Transverse colon (tissue), 4 donors: ENCODE measurements at regions not wholly inside any gene's neighbourhood (a gene's known extent, or its start where the extent isn't known, plus 50 kb on each side); places are given as distances from the start of the nearest gene placed in this dataset.
A peak's percentile ranks its signal among the peaks of the same experiment; 100 is the strongest.

Experiments
- DNase-seq: peaks from one replicate; pipeline ENCODE4 v3.0.0-alpha.2; 2019
- H3K27ac ChIP-seq, 4 donors: fragments of 200-600 bp; sonication (generic); 2 replicates each; pipeline ENCODE4 v1.5.1; 2016 to 2018; ENCODE audit warnings: inconsistent platforms in 4 of 4
- H3K27me3 ChIP-seq: fragments of 200-600 bp; sonication (generic); 2 replicates; pipeline ENCODE4 v1.5.1; 2017; ENCODE audit warnings: inconsistent platforms
- H3K36me3 ChIP-seq, 4 donors: fragments of 200-600 bp; sonication (generic); 2 replicates each; pipeline ENCODE4 v1.5.1; 2017 to 2019; ENCODE audit warnings: inconsistent platforms in 4 of 4
- H3K4me1 ChIP-seq, 4 donors: fragments of 200-600 bp; sonication (generic); 2 replicates each; pipeline ENCODE4 v1.5.1; 2017 to 2020; ENCODE audit warnings: inconsistent platforms in 4 of 4
- H3K4me3 ChIP-seq, 4 donors: fragments of 200-600 bp; sonication (generic); 1 replicate in 1 of 4; 2 replicates in 3 of 4; pipeline versions ENCODE4 v1.5.1 to v1.6.1; 2017 to 2019; ENCODE audit warnings: inconsistent platforms in 4 of 4
- H3K9me3 ChIP-seq, 2 donors: fragments of 200-600 bp; sonication (generic); 2 replicates each; pipeline ENCODE4 v1.5.1; 2017 to 2019; ENCODE audit warnings: inconsistent platforms in 2 of 2
- EP300 ChIP-seq: sonication (generic); formaldehyde crosslinking; IDR thresholded peaks from one replicate; pipeline ENCODE4 v1.6.1; 2017; ENCODE audit warnings: antibody characterized with exemption, low read depth
- POLR2A ChIP-seq: fragments of 450-650 bp; IDR thresholded peaks from one replicate; pipeline ENCODE4 v1.6.1; 2016; ENCODE audit warnings: antibody characterized with exemption, mild to moderate bottlenecking, moderate library complexity
- POLR2AphosphoS5 ChIP-seq, 3 donors: sonication (generic); formaldehyde crosslinking; IDR thresholded peaks; one replicate each; pipeline ENCODE4 v1.6.1; 2016; ENCODE audit warnings: antibody characterized with exemption in 3 of 3
- WGBS, 2 donors: methylation state at CpG; one replicate each; pipeline ENCODE4 v1.1.5; 2018; ENCODE audit warnings: low coverage in 1 of 2; 5-methylcytosine and 5-hydroxymethylcytosine counted together
- in situ Hi-C, 4 donors: fragments of 200-750 bp; cut with MboI; loops; one replicate each; pipeline versions ENCODE4 v1.15.0 to v1.15.1; 2017; ENCODE audit warnings: low sequenced_read_pairs in 3 of 4, low pct_ligation_motif_present in 1 of 4, low pct_unique_long_range_greater_than_20kb in 1 of 4
- intact Hi-C: fragments of 100-400 bp; cut with DNase I; formaldehyde crosslinking; loops from one replicate; pipeline ENCODE4 v1.15.1; 2023; ENCODE audit warnings: low total_unique reads
- TF ChIP-seq, protein P1 (sequence below), 5 experiments: fragments of 200-600 bp in 3 of 5; fragments of 450-650 bp in 2 of 5; sonication (generic) in 3 of 5; IDR thresholded peaks; 1 replicate in 2 of 5; 2 replicates in 3 of 5; pipeline ENCODE4 v1.5.1; 2016 to 2017; ENCODE audit warnings: antibody characterized with exemption in 5 of 5, inconsistent platforms in 3 of 5, mild to moderate bottlenecking in 2 of 5, moderate library complexity in 1 of 5

- no peaks in the 10 kb centered on the region for H3K27me3 ChIP-seq
- H3K36me3 ChIP-seq, result no peaks in the 10 kb centered on the region
- intact Hi-C loops (no loop called here), in situ Hi-C loops (loop anchor here in 1 of 4 donors (25.0 kb wide), 1 partner anchor 349 kb away; the partner anchor contains the start of gene LHFPL6)
- peak; percentile 9 for DNase-seq
- H3K27ac ChIP-seq, result no peak overlapping the region
- H3K9me3 ChIP-seq, result no peaks in the 10 kb centered on the region
- TF ChIP-seq EP300 (no peak), POLR2A (no peak), POLR2AphosphoS5 (IDR thresholded peaks at IDR 0.05) (no peak)
- TF ChIP-seq, protein P1, sequence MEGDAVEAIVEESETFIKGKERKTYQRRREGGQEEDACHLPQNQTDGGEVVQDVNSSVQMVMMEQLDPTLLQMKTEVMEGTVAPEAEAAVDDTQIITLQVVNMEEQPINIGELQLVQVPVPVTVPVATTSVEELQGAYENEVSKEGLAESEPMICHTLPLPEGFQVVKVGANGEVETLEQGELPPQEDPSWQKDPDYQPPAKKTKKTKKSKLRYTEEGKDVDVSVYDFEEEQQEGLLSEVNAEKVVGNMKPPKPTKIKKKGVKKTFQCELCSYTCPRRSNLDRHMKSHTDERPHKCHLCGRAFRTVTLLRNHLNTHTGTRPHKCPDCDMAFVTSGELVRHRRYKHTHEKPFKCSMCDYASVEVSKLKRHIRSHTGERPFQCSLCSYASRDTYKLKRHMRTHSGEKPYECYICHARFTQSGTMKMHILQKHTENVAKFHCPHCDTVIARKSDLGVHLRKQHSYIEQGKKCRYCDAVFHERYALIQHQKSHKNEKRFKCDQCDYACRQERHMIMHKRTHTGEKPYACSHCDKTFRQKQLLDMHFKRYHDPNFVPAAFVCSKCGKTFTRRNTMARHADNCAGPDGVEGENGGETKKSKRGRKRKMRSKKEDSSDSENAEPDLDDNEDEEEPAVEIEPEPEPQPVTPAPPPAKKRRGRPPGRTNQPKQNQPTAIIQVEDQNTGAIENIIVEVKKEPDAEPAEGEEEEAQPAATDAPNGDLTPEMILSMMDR (IDR thresholded peaks at IDR 0.05), result peak; percentile 45 to 61 (median 51)
- peaks cover 0 to 7% (median 0%) of the 10 kb centered on the region in 4 donors for H3K4me1 ChIP-seq
- WGBS, 2 donors, result 9 to 11% methylated on average over 1 of the region's 1 CpG
- no peak overlapping the region for H3K4me3 ChIP-seq
Observed at GRCh38 chr13:39263033-39263432, 224.8 kb downstream of the NHLRC3 start.

DNA sequence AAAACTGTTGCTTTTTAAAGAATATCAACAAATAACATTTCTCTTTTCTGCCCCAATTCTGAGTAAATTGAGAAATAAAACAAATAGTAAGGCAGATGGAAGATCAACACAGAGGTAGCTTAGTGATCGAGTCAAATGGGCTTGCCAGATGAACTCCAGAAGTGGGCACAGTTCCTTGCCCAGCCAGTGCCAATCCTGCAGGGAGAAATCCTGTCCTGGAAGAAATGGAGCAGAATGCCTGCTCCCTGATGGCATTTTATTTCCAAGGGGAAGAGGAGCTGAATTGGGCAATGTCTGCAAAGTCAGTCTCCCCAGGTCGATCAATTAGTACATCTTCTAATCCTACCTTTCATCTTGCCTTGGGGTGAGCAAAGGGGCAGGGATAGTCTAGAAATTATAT is 225.3 kb downstream of the NHLRC3 start:
- peaks cover 0 to 7% (median 0%) of the 10 kb centered on the region in 4 donors for H3K4me1 ChIP-seq
- no peak for TF ChIP-seq POLR2AphosphoS5 (IDR thresholded peaks at IDR 0.05)
- no peak for TF ChIP-seq EP300
- TF ChIP-seq, protein P1 (IDR thresholded peaks at IDR 0.05), result no peak
- TF ChIP-seq POLR2A, result no peak
- no peak overlapping the region for H3K27ac ChIP-seq
- 42 to 49% methylated on average over 2 of the region's 2 CpGs for WGBS, 2 donors
- no peaks in the 10 kb centered on the region for H3K9me3 ChIP-seq
- H3K36me3 ChIP-seq, result no peaks in the 10 kb centered on the region
- no peak for DNase-seq
- intact Hi-C loops, result no loop called here
- H3K4me3 ChIP-seq, result no peak overlapping the region
- in situ Hi-C loops, result loop anchor here in 1 of 4 donors (25.0 kb wide), 1 partner anchor 349 kb away; the partner anchor contains the start of gene LHFPL6
- H3K27me3 ChIP-seq, result no peaks in the 10 kb centered on the region

DNA sequence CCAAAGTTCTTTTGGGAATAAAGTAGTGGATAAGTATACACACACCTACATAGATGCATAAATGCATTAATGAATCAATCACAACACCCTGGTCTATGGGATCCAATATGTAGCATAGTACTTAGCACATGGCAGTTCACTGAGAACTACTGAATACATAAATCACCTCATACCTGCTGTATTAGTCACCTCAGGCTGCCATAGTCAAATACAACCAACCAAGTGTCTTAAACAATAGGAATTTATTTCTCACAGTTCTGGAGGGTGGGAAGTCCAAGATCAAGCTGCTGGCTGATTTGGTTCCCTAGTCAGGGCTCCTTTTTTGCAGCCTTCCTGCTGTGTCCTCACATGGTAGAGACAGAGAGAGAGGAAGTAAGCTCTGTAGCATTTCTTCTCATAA is 228.2 kb downstream of the NHLRC3 start:
- TF ChIP-seq EP300, result no peak
- TF ChIP-seq POLR2AphosphoS5 (IDR thresholded peaks at IDR 0.05), result no peak
- TF ChIP-seq POLR2A, result no peak
- TF ChIP-seq, protein P1 (IDR thresholded peaks at IDR 0.05), result no peak
- in situ Hi-C loops, result loop anchor here in 1 of 4 donors (25.0 kb wide), 1 partner anchor 346 kb away; the partner anchor contains the start of gene LHFPL6
- Histone ChIP-seq H3K4me1 (peaks cover 0 to 7% (median 0%) of the 10 kb centered on the region in 4 donors), H3K36me3 (no peaks in the 10 kb centered on the region), H3K27ac (no peak overlapping the region), H3K4me3 (no peak overlapping the region), H3K9me3 (no peaks in the 10 kb centered on the region), H3K27me3 (no peaks in the 10 kb centered on the region)
- intact Hi-C loops, result no loop called here
- DNase-seq, result no peak

GRCh38 chr13:39268398-39268797 is 230.1 kb downstream of the NHLRC3 start:
- H3K36me3 ChIP-seq, result no peaks in the 10 kb centered on the region
- H3K9me3 ChIP-seq, result no peaks in the 10 kb centered on the region
- H3K27me3 ChIP-seq, result no peaks in the 10 kb centered on the region
- peaks cover 0 to 3% (median 0%) of the 10 kb centered on the region in 4 donors for H3K4me1 ChIP-seq
- no peak overlapping the region for H3K27ac ChIP-seq
- no peak for DNase-seq
- intact Hi-C loops, result no loop called here
- TF ChIP-seq EP300 (no peak), POLR2AphosphoS5 (IDR thresholded peaks at IDR 0.05) (no peak), POLR2A (no peak)
- TF ChIP-seq, protein P1 (IDR thresholded peaks at IDR 0.05), result no peak
- no peak overlapping the region for H3K4me3 ChIP-seq
- 85 to 92% methylated on average over 2 to 3 of the region's 3 CpGs for WGBS, 2 donors
- in situ Hi-C loops, result loop anchor here in 1 of 4 donors (25.0 kb wide), 1 partner anchor 344 kb away; the partner anchor contains the start of gene LHFPL6
